Urothelium cell line (cell line): ENCODE measurements at regions not wholly inside any gene's neighbourhood (a gene's known extent, or its start where the extent isn't known, plus 50 kb on each side); places are given as distances from the start of the nearest gene placed in this dataset.
A peak's percentile ranks its signal among the peaks of the same experiment; 100 is the strongest.

ENCODE experiments used
- DNase-seq: peaks from one replicate; pipeline ENCODE4 v3.0.0; 2011; ENCODE audit warnings: low spot score, mixed read lengths
- FAIRE-seq: peaks from 2 replicates; lab custom pipeline; 2011; peaks lifted over from hg19 to GRCh38; lab: Jason Lieb, UNC

DNA sequence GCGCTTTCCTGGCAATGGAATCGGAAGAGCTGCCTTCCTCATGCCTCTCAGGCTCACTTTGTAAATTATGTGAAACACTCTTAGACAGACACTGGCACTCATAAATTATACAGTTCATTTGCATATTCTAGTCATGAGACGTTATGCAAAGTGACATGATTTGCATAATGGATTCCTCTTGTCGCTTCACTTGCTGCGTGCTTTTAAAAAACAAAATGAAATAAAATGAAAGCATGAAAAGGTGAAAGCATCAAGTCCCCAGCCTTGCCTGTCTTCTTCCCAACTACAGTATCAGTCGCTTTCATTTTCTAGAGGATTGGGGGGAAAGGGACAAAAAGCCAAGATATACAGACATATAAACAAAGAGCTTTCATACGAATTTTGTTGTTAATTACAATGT is 252.8 kb upstream of the PMFBP1 start:
- DNase-seq (no peak), FAIRE-seq (no peak)

DNA sequence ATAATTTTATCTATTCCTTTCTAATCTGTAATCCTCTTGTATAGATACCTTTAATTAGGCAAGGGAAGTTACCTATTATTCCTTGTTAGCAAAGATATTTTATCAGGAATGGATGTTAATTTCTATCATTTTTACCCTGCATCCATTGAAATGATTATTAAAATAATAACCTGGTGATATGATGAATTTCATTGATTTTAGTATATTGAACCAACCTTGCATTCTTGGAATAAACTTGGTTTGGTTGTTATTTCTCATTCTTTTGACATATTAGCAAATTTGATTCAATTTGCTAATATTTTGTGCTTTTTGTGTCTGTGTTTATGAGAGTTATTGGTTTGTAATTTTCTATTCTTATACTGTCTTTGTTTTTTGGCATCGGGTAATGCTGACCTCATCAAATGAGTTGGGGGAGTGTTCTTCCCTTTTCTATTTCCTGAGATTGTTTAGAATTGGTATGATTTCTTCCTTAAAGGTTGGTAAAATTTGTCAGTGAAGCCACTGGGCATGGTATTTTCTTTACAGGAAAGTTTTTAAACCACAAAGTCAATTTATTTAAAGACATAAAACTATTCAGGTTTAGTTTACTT is 250.4 kb upstream of the PMFBP1 start:
- FAIRE-seq (no peak), DNase-seq (no peak)

DNA sequence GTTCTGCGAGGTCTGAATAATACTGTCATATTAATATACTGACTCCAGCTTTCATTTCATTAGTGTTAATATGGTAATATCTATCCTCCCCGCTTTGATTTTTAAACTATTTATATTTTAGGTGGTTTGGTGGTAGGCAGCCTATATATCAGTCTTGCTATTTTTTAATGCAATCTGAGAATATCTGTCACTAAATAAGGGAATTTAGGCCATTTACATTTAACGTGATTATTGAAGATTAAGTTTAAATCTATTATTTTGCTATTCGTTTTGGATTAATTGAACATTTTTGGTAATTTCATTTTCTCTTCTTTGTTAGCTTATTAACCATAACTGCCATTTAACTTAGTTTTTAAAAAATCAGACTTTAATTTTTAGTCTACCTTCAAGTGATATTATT is 247.7 kb upstream of the PMFBP1 start:
- DNase-seq (no peak), FAIRE-seq (no peak)

DNA sequence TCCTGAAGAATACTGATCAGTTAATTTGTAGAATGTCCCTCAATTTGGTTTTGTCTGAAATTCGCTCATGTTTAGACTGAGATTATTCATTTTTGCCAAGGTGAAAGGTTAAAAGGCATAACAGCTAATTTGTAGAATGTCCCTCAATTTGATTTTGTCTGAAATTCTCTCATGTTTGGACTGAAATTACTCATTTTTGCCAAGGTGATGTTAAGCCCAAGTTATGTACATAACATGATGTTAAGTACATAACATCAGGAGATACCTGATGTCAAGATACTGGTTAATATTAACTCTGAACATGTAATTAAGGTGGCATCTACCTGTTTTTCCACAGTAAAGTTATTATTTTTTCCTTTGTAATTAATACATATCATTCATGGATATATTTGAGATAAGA is 243.4 kb upstream of the PMFBP1 start:
- FAIRE-seq (no peak), DNase-seq (no peak)

DNA sequence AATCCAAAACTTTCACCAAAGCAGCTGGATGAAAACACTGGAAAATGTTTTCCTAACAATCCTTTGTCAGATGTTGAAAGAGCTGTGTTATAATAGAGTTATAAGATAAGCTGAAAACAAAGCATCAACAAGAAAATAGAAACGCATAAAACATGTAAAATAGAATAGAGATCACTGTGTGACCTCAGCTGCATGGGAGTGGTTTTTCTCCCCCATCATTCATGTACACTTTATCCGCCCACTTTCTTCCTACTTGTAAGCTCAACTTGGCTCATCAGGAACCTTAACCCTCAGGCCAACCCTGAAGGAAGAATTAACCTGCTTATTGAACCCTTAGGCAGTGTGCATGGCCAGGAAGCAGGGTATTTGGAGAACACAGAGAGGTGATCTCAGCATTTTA is 238.5 kb upstream of the PMFBP1 start:
- DNase-seq: no peak
- FAIRE-seq: no peak

DNA sequence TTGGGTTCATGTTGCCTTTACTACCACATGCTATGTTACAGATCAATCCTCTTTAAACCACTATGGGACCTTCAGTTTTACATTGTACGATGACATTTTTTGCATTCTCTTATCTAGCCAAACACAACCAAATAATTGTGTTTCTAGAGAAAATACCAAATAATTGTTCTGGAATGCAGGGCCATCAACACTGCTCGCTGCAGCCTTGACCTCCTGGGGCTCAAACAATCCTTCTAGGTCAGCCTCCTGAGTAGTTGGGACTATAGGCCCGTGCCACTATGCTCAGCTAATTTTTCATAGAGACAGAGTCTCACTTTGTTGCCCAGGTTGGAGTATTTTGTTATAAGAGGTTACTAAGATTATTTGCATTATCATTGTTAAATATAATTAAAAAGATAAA is 237.5 kb upstream of the PMFBP1 start:
- DNase-seq: no peak
- no peak for FAIRE-seq

DNA sequence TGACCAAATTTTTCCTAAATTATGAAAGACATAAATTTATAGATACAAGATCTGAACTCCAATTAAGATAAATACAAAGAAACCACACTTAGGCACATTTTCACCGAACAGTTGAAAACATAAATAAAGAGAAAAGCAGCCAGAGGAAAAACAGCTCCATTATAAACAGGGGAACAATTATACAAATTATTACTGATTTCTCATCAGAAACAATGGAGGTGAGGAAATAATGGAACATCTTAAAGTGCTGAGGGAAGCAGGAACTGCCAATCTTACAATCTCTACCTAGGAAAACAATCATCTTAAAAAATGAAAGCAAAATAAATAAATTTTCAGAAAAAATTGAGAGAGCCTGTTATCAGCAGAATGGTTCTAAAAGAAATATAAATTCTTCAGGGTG is 234.4 kb upstream of the PMFBP1 start:
- DNase-seq: no peak
- no peak for FAIRE-seq

DNA sequence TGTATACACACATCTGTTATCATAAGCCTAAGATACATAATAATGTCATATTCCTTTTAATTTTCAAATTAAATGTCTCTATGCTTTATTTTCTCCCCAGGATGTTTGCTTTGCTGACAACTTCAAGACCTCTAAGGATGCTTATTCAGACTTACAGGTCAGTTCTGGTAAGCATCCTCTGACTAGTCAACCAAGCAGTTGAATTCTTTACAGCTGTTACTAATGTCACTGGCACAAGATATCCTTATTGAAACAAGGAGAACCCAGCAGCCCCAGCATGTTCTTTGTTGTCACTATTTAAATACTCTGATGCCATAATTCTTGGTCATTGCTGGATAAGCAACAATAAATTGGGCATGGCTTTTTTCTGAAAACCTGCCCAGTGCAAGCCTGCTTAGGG is 232.3 kb upstream of the PMFBP1 start:
- no peak for FAIRE-seq
- no peak for DNase-seq

DNA sequence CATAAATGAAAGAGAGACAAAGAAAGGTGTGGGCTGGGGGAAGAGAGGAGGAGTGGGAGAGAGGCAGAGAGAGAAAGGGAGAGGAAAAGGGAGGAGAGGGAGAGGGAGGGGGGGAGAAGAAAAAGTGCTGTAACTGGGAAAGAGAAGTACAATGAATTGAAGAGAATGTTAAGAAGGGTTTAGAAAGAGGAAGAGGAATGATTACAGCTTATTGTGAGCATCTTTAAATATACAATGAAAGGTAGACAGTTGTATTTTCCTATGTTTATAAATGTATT is 229.1 kb upstream of the PMFBP1 start:
- no peak for DNase-seq
- no peak for FAIRE-seq

DNA sequence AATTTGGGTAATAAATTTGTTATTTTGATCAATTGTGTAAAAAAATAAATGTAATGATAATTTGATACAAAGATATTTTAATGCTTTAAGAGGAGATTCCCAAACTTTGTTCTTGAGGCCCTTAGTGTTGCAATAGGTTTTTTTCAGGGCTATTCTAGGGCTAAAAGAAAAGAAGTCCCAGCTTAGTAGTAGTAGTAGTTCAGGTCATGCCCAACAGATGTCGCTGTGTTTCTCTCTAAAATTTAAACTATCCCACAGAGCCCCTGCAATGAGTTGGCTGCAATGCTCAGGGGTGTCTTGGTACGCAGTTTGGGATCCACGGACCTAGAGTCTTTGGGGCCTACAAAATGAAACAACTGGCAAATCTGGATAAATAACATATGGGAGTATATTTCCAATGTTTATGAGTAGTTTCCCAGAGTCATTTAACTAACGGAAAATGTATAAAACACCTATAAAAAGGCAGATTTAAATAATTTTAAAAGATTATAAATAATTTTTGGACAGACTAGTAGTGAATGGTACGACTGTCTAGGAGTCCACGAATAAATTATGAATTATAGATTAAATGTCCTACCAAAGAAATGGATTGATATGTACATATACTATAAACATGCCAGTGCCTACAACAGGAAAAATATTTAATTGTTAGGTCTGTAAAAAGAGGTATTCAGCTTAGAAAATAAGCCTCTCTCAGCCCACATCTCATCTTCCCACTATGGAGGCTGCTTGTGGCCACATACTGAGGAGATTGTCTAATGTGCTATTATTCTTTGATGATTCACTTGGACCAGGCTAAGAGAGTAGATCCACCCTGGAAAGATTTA is 228.5 kb upstream of the PMFBP1 start:
- FAIRE-seq (no peak), DNase-seq (peak; percentile 35)

DNA sequence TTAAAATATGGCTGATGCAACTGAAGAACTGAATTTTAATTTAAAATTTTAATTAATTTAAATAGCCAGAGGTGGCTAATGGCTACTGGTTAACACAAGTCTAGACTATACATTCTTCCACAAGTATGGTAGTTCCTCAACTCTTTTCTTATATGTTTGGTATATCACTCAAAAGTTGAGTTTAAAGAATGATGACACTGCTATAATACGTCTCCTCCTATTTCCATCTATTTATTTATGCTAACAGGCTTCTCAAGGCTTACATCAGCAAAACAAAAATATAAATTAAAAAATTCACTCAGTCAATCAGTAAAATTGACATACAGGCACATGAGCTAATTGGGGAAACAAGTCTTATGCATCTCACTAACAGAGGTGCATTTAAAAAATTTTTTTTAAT is 227.9 kb upstream of the PMFBP1 start:
- no peak for FAIRE-seq
- DNase-seq: no peak

DNA sequence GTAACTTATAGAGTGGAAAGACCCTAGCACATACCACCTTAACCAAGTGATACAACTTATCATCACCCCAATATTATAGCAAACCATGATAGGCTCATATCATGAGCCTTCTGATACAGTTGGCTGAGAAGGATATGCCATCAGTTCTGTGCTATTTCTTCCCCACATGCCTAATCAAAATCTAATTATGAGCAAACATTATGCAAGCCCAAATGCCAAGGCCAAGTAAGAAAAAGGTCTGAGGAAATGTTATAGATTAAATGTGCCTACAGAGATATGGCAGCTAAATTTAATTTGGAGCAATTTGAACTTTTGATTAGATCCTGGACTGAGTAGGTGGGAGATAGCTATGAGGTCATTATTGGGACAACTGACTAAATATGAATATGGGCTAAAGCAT is 225.9 kb upstream of the PMFBP1 start:
- FAIRE-seq (no peak), DNase-seq (no peak)

DNA sequence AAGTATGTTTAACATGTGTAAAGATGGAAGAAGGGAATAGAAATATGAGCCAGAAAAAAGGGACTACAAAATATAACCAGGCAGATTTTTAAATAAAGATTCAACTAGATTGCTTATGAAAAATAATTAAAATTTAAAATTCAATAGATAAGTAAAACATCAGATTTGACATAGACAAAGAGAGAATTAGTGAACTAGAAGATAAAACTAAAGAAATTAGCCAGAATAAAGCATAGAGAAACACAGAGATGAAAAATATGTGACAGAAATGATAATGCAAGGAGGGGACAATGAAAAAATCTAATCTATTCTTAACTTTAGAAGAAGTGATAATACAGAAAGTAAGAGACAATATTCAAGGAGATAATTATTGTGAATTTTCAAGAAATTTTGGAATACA is 222.6 kb upstream of the PMFBP1 start:
- DNase-seq (no peak), FAIRE-seq (no peak)

DNA sequence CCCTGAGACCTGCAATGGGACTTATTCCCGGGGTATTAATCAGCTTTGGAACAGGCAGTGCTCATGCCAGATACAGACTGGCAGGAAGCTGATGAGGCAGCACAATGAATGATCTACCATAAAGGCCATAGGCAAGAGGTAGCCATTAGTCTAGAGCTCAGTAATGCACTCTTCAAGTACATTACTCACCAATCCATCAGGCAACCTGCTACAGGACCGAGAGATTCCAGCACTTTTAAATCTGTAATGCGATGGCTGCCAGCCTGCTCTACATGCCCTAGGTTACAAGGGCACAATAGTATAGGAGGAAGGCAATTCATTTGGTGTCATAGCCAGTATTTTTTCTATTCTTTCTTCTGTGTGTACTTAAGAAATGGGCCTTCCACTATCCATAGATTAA is 217.8 kb upstream of the PMFBP1 start:
- FAIRE-seq (no peak), DNase-seq (no peak)

DNA sequence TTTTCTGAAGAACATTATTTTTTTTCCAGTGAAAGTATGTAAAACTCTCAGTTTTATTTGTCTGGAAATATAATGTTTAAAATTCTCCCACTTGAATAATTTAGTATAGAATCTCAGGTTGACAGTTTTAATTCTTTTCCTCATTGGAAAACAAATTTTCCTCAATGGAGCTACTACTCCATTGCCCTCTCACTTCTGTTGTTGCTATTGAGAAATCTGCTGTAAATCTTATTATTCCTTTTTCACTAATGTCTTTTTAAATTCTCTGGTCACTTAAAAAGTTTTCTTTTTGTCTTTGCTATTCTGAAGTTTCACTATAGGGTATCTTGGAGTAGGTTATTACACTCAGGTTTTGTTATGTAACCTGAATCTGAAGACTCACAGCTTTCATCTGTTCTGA is 216.1 kb upstream of the PMFBP1 start:
- DNase-seq (no peak), FAIRE-seq (no peak)

DNA sequence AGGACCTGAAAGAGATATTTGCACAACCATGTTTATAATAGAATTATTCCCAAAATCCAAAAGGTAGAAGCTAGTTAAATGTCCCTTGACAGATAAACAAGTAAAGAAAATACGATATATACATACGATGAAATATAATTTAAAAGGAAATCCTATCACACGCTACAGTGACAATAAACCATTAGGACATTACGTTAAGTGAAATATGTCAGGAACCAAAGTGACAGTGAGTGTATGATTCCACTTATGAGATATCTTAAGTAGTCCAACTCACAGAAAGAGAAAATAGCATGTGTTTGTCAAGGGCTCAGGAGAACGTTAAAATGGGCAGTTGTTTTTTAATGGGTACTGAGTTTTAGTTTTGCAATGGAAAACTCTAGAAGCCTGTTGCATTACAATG is 212.7 kb upstream of the PMFBP1 start:
- FAIRE-seq (no peak), DNase-seq (no peak)

DNA sequence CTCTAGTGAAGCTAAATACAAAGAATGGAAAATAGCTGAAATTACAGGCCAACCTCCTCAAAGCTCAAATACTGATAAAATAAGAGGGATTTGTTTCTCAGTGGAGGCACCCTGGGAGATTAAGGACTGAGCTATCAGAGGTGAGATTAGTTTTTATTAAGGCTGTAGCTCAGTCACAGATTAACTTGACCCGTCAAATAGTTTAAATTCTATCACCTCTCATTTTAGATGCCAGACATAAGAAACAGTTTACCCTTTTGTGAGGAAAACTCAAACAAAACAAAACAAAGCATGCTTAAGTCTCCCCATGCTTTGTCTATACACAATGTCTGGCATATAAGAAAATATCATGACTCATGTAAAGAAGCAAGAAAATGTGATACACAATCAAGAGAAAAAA is 208.3 kb upstream of the PMFBP1 start:
- no peak for DNase-seq
- no peak for FAIRE-seq

DNA sequence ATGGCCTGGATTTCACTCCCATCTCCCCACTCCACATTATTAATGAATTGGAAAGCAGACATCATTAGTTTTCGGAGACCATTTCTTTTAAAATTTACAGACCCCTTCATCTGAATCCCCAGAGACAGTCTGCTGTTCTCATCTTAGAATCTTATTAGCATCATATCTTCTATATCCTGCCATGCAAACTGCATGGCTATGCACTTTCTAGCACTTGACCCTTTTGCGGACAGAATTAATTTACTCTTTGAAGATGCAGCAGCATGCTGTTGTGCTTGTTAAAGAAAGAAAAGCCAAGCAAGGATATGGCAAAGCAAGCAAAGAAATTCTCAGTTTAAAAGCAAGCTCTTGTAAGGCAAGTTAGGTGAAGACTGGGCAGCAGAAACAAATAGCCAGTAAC is 201.2 kb upstream of the PMFBP1 start:
- no peak for DNase-seq
- no peak for FAIRE-seq

DNA sequence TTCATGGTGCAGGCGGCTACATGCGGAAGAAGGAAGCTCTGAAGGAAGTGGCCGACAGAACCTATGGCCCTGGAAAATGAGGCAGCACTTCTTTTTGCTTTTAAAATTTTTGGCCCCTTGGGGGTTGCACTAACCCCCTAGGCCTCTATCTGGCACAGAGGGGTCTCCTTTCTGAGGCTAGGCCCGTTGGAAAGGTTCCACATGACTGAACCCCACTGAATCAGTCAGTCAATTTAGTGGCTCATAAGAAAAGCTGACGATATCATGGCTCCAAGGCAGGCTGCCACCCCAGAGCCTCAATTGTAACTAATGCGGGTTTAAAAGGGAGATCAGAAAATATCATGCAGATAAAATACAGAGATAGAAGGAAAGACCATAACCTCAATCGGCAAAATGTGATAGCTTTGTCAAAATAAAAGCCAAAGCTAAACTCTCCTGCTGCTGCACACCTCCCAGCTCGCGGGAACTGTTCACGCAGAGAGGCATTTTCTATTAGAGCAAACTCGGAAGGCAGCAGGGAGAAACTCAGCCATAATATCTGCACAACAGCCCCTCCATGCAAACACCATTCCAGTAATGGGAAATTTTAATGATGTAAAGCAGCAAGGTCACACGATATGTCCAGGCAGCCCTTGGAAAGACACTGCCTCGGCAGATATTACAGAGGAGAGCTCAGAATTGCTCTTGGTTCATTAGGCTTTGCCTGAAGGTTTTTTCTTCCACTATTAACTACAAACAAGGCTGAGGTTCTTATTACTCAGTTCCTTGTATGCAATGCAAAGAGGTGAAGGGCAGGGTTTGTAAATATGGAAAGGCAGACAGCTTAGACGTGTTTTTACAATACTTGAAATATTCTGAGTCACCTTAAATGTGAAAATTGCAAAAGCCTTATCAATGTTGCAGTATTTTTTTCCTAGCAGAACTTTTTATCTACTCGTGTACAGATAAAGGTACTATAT is 200.4 kb upstream of the PMFBP1 start:
- FAIRE-seq (no peak), DNase-seq (no peak)

DNA sequence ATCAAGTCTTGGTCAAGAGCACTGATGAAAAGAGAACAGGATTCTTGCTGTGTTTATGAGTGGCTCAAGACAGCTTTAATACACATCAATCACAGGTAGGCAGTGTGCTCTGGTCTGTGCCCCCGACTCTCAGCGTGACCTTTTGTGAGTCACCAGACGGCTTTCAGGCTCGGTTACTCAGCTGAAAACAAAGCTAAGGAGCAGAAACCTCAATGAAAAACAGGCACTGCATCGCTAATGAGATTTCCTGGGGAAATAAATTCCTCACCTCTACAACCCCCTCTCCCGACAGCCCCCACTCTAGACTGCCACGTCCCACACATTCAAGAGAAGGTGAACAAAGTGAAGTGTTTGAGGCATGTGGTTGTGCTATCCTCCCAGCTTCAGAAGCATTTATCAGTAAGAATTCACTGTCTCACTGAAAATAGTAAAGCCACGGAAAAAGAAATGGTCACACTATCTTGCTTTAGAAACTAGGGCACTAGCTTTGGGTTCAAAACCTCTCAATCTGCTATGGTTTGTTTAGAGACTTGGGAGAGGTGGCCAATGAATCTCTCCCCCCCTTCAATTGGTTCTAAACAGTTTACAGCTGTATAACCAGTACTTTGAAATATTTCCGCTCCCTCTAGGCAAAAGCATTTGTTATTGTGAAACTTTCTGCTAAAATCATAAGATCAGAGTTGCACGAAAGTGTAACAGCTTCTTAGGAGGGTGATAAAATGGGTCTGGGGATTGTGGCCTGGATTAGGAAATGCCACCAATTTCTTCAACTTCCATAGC is 199.5 kb upstream of the PMFBP1 start:
- DNase-seq: peak; percentile 28
- no peak for FAIRE-seq

DNA sequence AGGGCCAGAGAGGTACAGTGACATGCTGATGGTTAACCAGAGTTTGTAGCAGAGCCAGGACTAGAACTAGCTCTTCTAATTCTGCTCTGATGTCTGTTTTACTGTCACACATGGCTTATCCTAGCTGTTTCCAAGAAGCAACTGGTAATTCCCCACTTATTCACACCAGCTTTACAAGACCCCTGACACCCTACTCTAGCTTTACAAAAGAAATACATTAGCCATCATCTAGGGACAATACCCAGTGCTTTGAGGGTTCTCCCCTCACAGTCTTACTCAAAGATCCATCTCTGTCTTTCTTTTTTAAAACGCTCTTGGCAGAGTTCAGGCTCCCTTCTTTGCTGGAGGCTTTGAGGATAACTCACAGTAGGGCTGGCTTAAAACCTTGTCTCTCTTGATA is 197.3 kb upstream of the PMFBP1 start:
- FAIRE-seq (no peak), DNase-seq (no peak)
